GM18507 (cell line): ENCODE measurements at regions not wholly inside any gene's neighbourhood (a gene's known extent, or its start where the extent isn't known, plus 50 kb on each side); places are given as distances from the start of the nearest gene placed in this dataset.

ENCODE experiments used
- DNase-seq: peaks from one replicate; pipeline ENCODE4 v3.0.0; 2011; ENCODE audit warnings: low read depth; ENCODE audit not compliant: insufficient read length; ENCODE audit errors: extremely low spot score
- FAIRE-seq: peaks from 2 replicates; lab custom pipeline; 2011; peaks lifted over from hg19 to GRCh38; lab: Jason Lieb, UNC

DNA sequence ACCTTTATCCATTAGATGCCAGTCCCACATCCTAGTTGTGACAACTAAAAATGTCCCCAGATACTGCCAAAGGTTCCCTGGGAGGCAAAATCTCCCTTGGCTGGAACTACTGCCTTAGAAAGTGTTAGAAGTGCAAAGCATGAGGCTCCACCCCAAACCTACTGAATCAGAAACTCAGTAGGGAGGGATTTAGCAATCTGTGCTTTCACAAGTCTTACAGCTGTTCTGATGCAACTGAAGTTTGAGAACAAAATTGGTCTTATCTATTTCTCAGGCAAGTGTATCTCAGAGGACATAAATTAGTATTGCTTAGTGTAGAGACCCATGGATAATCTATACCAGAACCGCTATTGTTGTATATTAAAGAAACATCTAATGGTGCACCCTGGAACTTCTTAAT lies 70.2 kb downstream of the CLDN1 start:
- no peak for DNase-seq

GRCh38 chr3:190249414-190249813 lies 72.8 kb downstream of the CLDN1 start:
- FAIRE-seq (no peak), DNase-seq (no peak)

More for the DNA sequence above, 70.2 kb downstream of the CLDN1 start:
- no peak for FAIRE-seq

GRCh38 chr3:190242147-190242546 lies 80.1 kb downstream of the CLDN1 start:
- DNase-seq = no peak
- FAIRE-seq = no peak

DNA sequence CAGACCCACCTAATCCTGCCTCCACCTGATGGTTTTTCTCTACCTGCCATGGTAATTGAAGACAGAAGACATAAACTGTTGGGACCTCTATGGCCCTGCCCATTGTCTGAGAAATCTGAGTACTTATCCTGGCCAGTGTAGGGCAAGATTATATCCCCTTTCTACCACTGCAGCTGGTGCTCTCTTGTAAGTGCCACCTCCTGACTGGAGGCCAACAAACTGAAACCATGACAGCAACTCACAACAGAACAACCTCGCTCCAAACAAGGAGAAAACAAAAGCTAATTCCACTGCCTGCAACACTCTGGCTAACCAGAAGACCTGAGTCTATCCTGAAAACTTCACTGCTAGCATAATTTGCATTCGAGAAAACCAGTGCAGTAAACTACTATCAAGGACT lies 82.9 kb downstream of the CLDN1 start:
- FAIRE-seq (no peak), DNase-seq (no peak)

- DNase-seq (no peak), FAIRE-seq (no peak)
Measured at GRCh38 chr3:190238871-190239270, 83.4 kb downstream of the CLDN1 start.

DNA sequence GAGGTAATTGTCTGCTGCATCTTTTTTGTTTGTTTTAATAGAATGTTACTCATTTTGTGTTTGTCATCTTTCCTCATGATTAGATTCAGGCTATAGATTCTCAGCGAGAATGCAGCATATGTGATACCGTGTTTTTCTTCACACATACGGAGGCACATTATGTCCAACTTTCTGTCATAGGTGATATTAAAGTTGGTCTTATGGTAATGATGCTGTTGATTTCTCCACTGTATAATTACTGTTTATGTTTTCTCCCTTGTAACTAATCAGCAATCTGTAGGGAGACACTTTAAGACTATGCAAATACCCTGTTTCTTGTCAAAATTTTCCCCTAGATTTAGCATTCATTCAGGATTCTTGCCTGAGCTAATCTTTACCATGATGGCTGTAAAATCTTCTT lies 87.6 kb downstream of the CLDN1 start:
- no peak for FAIRE-seq
- no peak for DNase-seq

GRCh38 chr3:190229632-190230424 lies 92.4 kb downstream of the CLDN1 start:
- DNase-seq (no peak), FAIRE-seq (no peak)

DNA sequence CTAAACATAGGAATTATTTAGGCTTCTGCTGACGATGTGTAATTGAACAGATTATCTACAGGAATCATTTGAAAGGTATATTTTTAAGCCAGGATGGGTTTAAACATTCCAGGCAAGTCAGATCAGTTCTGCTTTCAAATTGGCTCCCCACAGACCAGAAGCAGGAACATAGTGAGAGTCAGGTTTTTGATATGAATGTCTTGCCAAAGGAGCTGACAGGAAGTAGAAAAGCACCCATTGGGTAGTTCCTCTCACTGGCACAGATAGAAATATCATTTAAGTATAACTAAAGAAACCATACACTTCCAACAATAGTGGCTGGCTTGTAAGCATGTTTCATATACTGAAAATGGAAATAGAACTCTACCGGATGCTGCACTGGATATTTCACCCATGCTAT lies 95.2 kb downstream of the CLDN1 start:
- no peak for FAIRE-seq
- DNase-seq = no peak

DNA sequence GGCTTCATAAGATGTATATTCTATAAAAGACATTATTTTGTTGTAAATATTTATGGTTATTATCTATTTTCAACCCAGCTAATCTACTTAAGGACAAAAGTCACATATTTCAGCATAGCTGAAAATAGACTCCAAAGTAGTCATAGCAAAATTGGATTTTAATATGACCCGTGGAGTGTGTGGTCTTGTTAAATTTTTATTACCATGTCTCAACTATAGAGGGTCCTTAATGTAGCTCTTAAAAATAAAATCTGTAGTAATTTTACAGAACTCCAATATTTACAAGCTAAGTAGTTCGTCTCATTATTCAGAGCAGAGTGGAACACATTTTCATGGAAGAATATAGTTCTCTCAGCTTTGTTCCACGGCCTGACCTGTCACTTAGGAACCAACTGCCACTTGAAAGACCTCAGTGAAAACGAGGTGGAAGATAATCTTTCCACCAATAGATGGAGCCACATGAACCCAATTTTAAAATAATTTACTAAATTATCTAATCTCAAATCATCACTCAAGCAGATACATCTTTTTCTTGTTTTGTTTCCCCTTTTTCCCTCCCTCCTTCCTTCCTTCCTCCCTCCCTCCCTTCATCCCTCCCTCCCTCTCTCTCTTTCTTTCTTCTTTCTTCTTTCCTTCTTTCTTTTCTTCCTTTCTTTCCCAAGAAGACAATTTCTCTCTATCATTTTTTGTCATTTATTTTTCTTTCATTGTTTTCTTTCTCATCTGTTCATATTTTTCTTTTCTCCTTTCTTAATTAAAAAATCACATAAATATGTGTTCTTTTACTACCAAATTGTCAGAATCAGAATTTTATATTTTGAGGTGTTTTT lies 97.2 kb downstream of the CLDN1 start:
- no peak for DNase-seq
- no peak for FAIRE-seq

GRCh38 chr3:190224456-190224855 lies 97.8 kb downstream of the CLDN1 start:
- no peak for DNase-seq
- no peak for FAIRE-seq

GRCh38 chr3:190222916-190223315 lies 99.3 kb downstream of the CLDN1 start:
- DNase-seq = no peak
- FAIRE-seq = no peak

DNA sequence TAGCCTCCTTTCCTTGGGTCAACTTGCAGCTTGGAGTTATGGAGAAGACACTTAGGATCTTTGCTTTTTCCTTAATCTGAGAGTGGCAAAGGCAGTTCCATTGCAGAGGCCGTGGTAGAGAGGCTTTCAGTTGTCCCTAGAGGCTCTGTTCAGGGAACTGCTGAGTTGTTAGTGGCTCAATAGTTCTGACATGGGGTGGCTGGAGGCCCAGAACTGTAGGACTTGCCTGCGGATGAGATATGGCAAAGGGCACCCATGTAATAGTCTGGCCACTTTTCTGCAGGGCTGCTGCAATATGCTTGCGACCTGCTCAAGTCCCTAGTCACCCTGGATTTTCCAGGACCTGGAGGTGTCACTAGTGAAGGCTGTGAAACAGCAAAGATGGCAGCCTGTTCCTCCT lies 99.9 kb downstream of the CLDN1 start:
- DNase-seq (no peak), FAIRE-seq (no peak)

DNA sequence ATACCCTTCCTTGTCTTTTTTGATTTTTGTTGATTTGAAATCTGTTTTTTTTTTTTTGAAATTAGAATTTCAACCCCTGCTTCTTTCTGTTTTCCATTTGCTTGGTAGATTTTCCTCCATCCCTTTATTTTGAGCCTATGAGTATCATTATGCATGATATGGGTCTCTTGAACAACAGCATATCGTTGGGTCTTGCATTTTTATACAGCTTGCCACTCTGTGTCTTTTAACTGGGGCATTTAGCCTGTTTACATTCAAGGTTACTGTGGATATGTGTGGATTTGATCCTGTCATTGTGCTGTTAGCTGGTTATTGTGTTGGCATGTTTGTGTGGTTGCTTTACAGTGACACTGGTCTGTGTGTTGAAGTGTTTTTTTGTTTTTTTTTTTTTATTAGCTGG lies 99.7 kb upstream of the P3H2 start:
- DNase-seq = no peak
- FAIRE-seq = no peak

DNA sequence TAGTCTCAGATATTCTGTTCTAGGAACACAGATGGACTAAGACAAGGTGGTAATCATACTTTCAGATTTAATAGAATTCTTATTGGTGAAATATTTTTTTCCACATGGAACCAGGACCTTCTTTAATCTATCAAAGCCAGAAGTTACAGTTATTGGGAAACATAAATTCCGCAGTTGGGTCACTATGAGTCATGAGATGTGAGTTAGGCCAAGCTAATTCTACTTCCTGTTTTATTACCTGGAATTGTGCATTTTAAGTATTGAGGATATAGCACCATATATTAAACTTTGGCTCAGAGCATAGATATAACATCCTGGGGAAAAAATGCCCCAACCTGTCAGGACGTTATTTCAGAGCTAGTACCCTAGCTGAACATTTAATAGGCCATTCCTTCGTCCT lies 96.4 kb upstream of the P3H2 start:
- no peak for DNase-seq
- no peak for FAIRE-seq

GRCh38 chr3:190213727-190214126 lies 93.0 kb upstream of the P3H2 start:
- FAIRE-seq = no peak
- DNase-seq = no peak

- FAIRE-seq (no peak), DNase-seq (no peak)
Measured at GRCh38 chr3:190210608-190211007, 89.9 kb upstream of the P3H2 start.

DNA sequence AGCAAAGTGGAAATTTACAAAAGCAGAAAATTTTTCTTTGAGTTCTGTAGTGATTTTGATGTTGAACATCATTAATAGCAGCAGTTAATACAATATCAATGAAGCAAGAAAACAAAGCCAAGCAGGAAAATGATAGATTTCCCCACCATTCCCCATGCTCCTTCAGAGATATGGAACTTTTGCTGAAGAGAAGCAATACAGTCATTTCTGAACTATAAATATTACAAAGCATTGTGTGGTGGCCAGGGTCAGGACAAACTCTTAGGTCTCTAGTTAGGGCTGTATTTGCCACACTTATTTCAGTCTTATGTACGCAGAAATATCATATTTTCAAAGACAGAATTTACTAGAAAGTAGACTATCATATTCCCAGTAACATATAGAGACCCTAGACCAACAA lies 88.8 kb upstream of the P3H2 start:
- FAIRE-seq (no peak), DNase-seq (no peak)

- DNase-seq = no peak
- FAIRE-seq = no peak
Measured at GRCh38 chr3:190208196-190208595, 87.5 kb upstream of the P3H2 start.

DNA sequence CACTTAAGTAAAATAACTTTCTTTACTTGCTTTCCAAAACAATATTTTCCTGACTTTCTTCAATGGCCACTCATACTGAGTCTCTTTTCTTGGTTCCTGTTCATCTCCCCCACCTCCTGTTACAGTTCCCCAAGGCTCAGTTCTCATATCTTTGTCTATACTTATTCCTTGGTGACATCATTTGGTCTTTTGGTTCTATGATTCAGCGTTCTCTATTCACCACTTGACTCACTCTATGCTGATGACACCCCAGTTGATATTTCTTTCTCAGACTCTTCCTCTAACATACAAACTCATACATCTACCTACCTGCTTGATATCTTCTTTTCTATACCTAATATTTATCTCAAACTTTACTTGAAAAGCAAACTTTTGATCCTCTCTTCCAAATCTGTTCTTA lies 85.0 kb upstream of the P3H2 start:
- FAIRE-seq (peak; percentile 15), DNase-seq (no peak)

GRCh38 chr3:190204200-190204599 lies 83.5 kb upstream of the P3H2 start:
- DNase-seq (no peak), FAIRE-seq (no peak)

DNA sequence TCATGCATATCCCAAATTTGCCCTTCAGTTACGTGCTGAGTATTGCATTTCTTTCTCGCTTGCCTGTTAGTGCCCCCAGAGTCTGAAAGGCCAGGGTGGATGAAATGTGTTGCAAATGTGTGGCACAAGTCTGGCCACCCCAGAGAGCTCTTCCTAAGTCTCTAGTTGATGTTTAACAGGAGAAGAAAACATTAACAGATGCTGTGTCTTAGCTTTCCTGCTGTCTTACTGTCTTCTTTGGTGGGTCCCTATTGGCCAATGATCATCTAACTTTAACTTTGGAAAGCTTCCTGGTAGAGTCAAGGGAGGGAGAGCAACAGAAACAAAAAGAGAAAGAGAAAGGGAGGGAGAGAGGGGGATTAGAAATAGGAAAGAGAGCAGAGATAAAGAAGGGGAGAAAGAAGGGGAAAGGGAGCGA lies 76.7 kb upstream of the P3H2 start:
- DNase-seq (no peak), FAIRE-seq (no peak)
